ENCODE measurements at regions not wholly inside any gene's neighbourhood (a gene's known extent, or its start where the extent isn't known, plus 50 kb on each side); places are given as distances from the start of the nearest gene placed in this dataset.

- DNase-seq (ENCODE audit: low read depth): no peak
Observed at GRCh38 chr17:15109608-15110007, 155.5 kb downstream of the PMP22 start.

GRCh38 chr17:15108992-15109391, 156.1 kb downstream of the PMP22 start:
- DNase-seq (ENCODE audit: low read depth): no peak

GRCh38 chr17:15106540-15106939, 158.6 kb downstream of the PMP22 start:
- no peak for DNase-seq (ENCODE audit: low read depth)

GRCh38 chr17:15103785-15104184, 161.3 kb downstream of the PMP22 start:
- DNase-seq (ENCODE audit: low read depth): no peak

GRCh38 chr17:15101175-15101574, 164.0 kb downstream of the PMP22 start:
- DNase-seq (ENCODE audit: low read depth): no peak

GRCh38 chr17:15096511-15096910, 168.6 kb downstream of the PMP22 start:
- DNase-seq (ENCODE audit: low read depth): no peak

GRCh38 chr17:15095935-15096334, 169.2 kb downstream of the PMP22 start:
- no peak for DNase-seq (ENCODE audit: low read depth)

GRCh38 chr17:15092762-15093161, 172.4 kb downstream of the PMP22 start:
- no peak for DNase-seq (ENCODE audit: low read depth)

- DNase-seq (ENCODE audit: low read depth): no peak
Observed at GRCh38 chr17:15092261-15092660, 172.9 kb downstream of the PMP22 start.

- no peak for DNase-seq (ENCODE audit: low read depth)
Observed at GRCh38 chr17:15091825-15092224, 173.3 kb downstream of the PMP22 start.

GRCh38 chr17:15090533-15090932, 174.6 kb downstream of the PMP22 start:
- no peak for DNase-seq (ENCODE audit: low read depth)

- no peak for DNase-seq (ENCODE audit: low read depth)
Observed at GRCh38 chr17:15087946-15088345, 177.2 kb downstream of the PMP22 start.

- no peak for DNase-seq (ENCODE audit: low read depth)
Observed at GRCh38 chr17:15086776-15087295, 178.3 kb downstream of the PMP22 start.

- DNase-seq (ENCODE audit: low read depth): no peak
Observed at GRCh38 chr17:15085890-15086677, 179.0 kb downstream of the PMP22 start.

- no peak for DNase-seq (ENCODE audit: low read depth)
Observed at GRCh38 chr17:15083225-15083624, 181.9 kb downstream of the PMP22 start.

GRCh38 chr17:15081008-15081407, 184.1 kb downstream of the PMP22 start:
- no peak for DNase-seq (ENCODE audit: low read depth)

GRCh38 chr17:15078570-15078969, 186.6 kb downstream of the PMP22 start:
- no peak for DNase-seq (ENCODE audit: low read depth)

GRCh38 chr17:15076991-15077663, 188.0 kb downstream of the PMP22 start:
- no peak for DNase-seq (ENCODE audit: low read depth)

- no peak for DNase-seq (ENCODE audit: low read depth)
Observed at GRCh38 chr17:15051933-15052332, 213.2 kb downstream of the PMP22 start.

GRCh38 chr17:15049795-15050160, 215.3 kb downstream of the PMP22 start:
- no peak for DNase-seq (ENCODE audit: low read depth)

- DNase-seq (ENCODE audit: low read depth): no peak
Observed at GRCh38 chr17:15048933-15049794, 216.0 kb downstream of the PMP22 start.

- DNase-seq (ENCODE audit: low read depth): no peak
Observed at GRCh38 chr17:15048381-15048780, 216.7 kb downstream of the PMP22 start.

GRCh38 chr17:15042311-15042710, 222.8 kb downstream of the PMP22 start:
- DNase-seq (ENCODE audit: low read depth): no peak
